Left kidney (tissue), 1 donor: ENCODE measurements at regions not wholly inside any gene's neighbourhood (a gene's known extent, or its start where the extent isn't known, plus 50 kb on each side); places are given as distances from the start of the nearest gene placed in this dataset.
A peak's percentile ranks its signal among the peaks of the same experiment; 100 is the strongest.

Experiments
- DNase-seq: peaks from one replicate; pipeline ENCODE4 v3.0.0-alpha.2; 2013

DNA sequence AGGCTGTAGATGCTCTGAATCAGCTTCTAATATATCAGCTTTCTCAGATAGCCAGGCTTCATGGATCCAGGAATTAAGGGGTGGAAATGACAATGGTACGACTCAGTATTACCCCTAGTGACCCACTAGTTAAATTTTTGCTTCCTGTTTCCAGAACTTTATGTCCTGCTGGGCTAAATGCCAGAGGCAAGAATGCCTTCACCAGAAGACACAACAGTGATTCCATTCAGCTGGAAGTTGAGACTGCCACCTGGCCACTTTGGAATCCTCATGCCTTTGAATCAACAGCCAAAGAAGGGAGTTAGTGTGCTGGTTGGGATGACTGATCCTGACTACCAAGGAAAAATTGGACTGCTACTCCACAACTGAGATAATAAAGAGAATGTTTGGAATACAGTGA is 239.1 kb downstream of the ASXL3 start:
- DNase-seq, result no peak

DNA sequence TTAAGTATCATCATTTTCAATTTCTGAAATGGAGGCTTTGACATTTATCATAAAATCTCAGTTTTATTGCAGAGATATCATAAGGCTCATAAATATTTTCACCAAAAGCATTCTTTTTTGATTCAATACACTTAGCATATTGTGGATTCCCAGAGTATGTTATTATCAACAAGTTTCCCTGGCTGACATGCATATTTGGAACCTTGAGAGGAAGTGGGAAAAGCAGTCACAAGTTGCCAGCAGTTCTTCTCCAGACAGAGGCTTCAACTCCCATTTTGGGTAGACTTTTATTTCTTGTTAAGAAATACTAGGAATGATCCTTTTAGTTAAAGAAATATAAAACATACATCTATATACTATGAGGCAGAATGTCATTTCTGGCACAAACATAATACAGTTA is 236.5 kb downstream of the ASXL3 start:
- DNase-seq, result no peak

DNA sequence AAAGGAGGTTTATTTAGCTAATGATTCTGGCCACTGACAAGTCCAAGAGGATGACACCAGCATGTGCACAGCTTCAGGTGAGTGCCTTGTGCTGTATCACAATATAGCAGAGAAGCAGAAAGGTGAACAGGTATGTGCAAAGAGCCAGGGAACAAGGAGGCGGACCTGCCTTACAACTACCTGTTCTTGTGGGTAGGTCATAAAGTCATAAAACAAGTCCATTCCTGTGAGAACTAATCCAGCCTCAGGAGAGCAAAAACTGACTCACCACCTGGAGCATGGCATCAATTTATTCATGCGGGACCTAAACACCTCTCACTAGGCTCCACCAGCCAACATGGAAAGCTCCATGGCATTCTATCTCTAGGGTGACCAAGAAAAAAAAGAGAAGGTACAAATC is 234.2 kb downstream of the ASXL3 start:
- DNase-seq, result no peak

DNA sequence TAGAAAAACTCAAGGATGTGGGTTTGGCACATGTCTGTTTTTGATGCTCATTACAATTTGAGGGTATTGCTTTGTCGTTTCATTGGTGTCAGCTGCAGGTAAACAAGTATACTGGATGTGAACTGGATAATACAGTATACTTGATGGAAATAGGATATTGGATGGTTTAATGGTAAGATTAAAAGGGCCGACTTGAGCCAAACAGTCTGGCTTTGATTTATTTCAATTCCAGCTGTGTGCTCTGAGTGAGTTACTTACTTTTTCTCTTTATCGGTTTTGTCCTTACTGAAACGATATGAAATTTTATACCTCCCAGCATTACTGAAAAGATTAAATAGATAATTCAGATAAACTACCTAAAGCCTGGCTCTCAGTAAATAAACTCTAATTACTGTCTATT is 227.6 kb downstream of the ASXL3 start:
- DNase-seq, result no peak

DNA sequence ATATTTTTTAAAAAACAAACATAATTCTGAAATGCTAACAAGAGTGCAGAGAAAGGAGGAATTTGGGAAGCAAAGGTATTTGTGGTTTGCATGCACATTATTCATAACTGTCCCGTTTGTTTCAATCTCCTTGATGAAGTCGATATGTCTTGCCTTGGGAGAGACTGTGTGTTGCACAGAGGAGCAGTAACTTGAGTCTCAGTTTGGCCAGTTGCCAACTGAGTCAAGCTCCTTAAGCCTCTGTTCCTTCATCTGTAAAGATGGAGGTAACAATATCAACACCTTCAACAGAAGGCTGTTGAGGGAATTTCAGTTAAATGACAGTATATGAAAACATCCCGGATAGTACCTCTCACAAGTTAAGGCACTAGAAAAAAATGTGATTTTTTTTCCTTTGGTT is 226.2 kb downstream of the ASXL3 start:
- peak; percentile 31 for DNase-seq

DNA sequence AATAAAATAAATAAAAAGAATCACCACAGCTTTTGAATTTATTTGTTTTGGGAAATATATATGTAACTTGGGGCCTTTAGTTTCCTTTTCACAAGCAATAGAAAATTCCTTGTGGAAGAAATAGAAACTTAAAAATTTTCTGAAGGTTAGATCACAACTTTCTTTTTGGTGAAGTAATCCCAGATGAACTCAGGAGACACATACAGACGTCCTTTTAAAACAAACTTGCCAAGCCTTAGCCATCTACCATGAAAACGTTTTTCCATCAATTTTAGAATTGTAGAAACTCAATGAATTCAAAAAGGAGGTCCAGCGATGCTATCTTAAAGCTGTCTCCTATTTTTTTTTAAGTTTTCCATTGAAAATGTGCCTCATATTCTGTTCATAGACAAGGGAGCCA is 225.6 kb downstream of the ASXL3 start:
- DNase-seq, result no peak

DNA sequence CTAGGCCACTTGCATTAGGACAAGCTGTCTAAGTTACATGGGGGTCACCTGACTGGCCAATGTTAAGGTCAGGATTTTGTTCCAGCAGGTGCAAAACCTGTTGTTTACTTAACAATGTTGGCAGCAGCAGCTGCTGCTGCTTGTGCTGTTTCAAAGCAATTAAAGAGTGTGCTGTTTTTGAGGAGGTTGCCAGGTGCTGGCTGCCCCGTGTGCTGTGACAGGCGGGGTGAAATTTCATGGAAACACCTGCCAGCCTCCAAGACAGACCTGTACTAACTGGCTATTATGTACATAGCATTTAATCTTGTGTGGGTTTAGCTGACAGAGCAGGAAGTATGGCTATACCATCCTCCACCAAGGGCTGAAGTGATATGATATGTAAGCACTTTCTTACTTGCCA is 224.9 kb downstream of the ASXL3 start:
- DNase-seq, result peak; percentile 35
